GM12874 (cell line): ENCODE measurements at regions not wholly inside any gene's neighbourhood (a gene's known extent, or its start where the extent isn't known, plus 50 kb on each side); places are given as distances from the start of the nearest gene placed in this dataset.

Experiments used
- CTCF ChIP-seq: IDR thresholded peaks from 2 replicates; pipeline ENCODE4 v1.5.1; 2011; ENCODE audit warnings: low read depth, mild to moderate bottlenecking, control low read depth, low read length, moderate library complexity; ENCODE audit not compliant: insufficient read depth

GRCh38 chr10:21171197-21171935 is 274.3 kb upstream of the NEBL start:
- TF ChIP-seq CTCF: peak; percentile 21; the same call in 1 of the 2 replicates

GRCh38 chr10:21170216-21170615 is 273.1 kb upstream of the NEBL start:
- TF ChIP-seq CTCF: no peak

GRCh38 chr10:21169271-21169670 is 272.2 kb upstream of the NEBL start:
- no peak for TF ChIP-seq CTCF

GRCh38 chr10:21167288-21168010 is 270.3 kb upstream of the NEBL start:
- TF ChIP-seq CTCF: no peak

- no peak for TF ChIP-seq CTCF
Measured at GRCh38 chr10:21166557-21167287, 269.6 kb upstream of the NEBL start.

GRCh38 chr10:21165489-21165888 is 268.4 kb upstream of the NEBL start:
- TF ChIP-seq CTCF: no peak

GRCh38 chr10:21164687-21165086 is 267.6 kb upstream of the NEBL start:
- no peak for TF ChIP-seq CTCF
